Calu3 (cell line): ENCODE measurements at regions not wholly inside any gene's neighbourhood (a gene's known extent, or its start where the extent isn't known, plus 50 kb on each side); places are given as distances from the start of the nearest gene placed in this dataset.

Experiments
- BruUV-seq: library from RNA; stranded (reverse); fragments of 400-500 nt; replicated peaks from 2 replicates; lab custom pipeline; 2021; lab: Mats Ljungman, UMichigan
- CTCF ChIA-PET: fragments of 300-600 bp; sonication (Branson Sonifier 250); formaldehyde crosslinking; loops from one replicate; lab custom pipeline; 2022; ENCODE audit warnings: antibody characterized with exemption; lab: Charles Lee
- DNase-seq: peaks from one replicate; pipeline ENCODE4 v3.0.0; 2022
- H3K27ac Mint-ChIP-seq: one replicate; pipeline ENCODE4 v1.8.0; 2022; ENCODE audit warnings: mixed read lengths; ENCODE audit not compliant: unreplicated experiment
- H3K27me3 Mint-ChIP-seq: one replicate; pipeline ENCODE4 v1.8.0; 2022; ENCODE audit warnings: mixed read lengths; ENCODE audit not compliant: unreplicated experiment
- H3K36me3 Mint-ChIP-seq: one replicate; pipeline ENCODE4 v1.8.0; 2022; ENCODE audit warnings: mild to moderate bottlenecking, moderate library complexity, mixed read lengths; ENCODE audit not compliant: insufficient read depth, unreplicated experiment
- H3K4me1 Mint-ChIP-seq: one replicate; pipeline ENCODE4 v1.8.0; 2022; ENCODE audit warnings: mild to moderate bottlenecking, low read depth, mixed read lengths; ENCODE audit not compliant: unreplicated experiment
- H3K4me3 Mint-ChIP-seq: one replicate; pipeline ENCODE4 v1.8.0; 2022; ENCODE audit warnings: mild to moderate bottlenecking, low read depth, moderate library complexity, mixed read lengths; ENCODE audit not compliant: unreplicated experiment
- H3K9me3 Mint-ChIP-seq: one replicate; pipeline ENCODE4 v1.8.0; 2022; ENCODE audit warnings: low read depth, mixed read lengths; ENCODE audit not compliant: unreplicated experiment
- CTCF ChIP-seq: fragments of 200-600 bp; IDR thresholded peaks from one replicate; pipeline ENCODE4 v1.8.0; 2022; ENCODE audit warnings: antibody characterized with exemption; ENCODE audit not compliant: unreplicated experiment
- intact Hi-C: fragments of 100-400 bp; cut with micrococcal nuclease; formaldehyde crosslinking; loops from one replicate; pipeline ENCODE4 v1.10.0; 2022; ENCODE audit not compliant: unreplicated experiment

- Mint-ChIP-seq H3K4me1 (peaks cover 10% of the 10 kb centered on the region), H3K9me3 (no peaks in the 10 kb centered on the region), H3K4me3 (no peak overlapping the region), H3K36me3 (peaks cover 5% of the 10 kb centered on the region), H3K27ac (no peak overlapping the region), H3K27me3 (no peaks in the 10 kb centered on the region)
- BruUV-seq, result no TSS peak
- intact Hi-C loops, result no loop called here
- TF ChIP-seq CTCF, result no peak
- CTCF ChIA-PET, result no interaction called here
- no peak for DNase-seq
These were observed 415.1 kb upstream of the ADAMTSL1 start for GRCh38 chr9:18058564-18059442.

GRCh38 chr9:18059447-18059846 lies 414.5 kb upstream of the ADAMTSL1 start:
- Mint-ChIP-seq H3K27ac (no peak overlapping the region), H3K4me1 (peaks cover 10% of the 10 kb centered on the region), H3K27me3 (no peaks in the 10 kb centered on the region), H3K36me3 (peaks cover 5% of the 10 kb centered on the region), H3K9me3 (no peaks in the 10 kb centered on the region), H3K4me3 (no peak overlapping the region)
- no peak for DNase-seq
- no TSS peak for BruUV-seq
- CTCF ChIA-PET, result no interaction called here
- intact Hi-C loops, result no loop called here
- TF ChIP-seq CTCF, result no peak

GRCh38 chr9:18060269-18060934 lies 413.6 kb upstream of the ADAMTSL1 start:
- CTCF ChIA-PET, result no interaction called here
- peaks cover 10% of the 10 kb centered on the region for H3K4me1 Mint-ChIP-seq
- no peaks in the 10 kb centered on the region for H3K27me3 Mint-ChIP-seq
- no TSS peak for BruUV-seq
- no peak overlapping the region for H3K27ac Mint-ChIP-seq
- peaks cover 5% of the 10 kb centered on the region for H3K36me3 Mint-ChIP-seq
- no peak for DNase-seq
- peak; percentile 18 for TF ChIP-seq CTCF
- no peak overlapping the region for H3K4me3 Mint-ChIP-seq
- no peaks in the 10 kb centered on the region for H3K9me3 Mint-ChIP-seq
- intact Hi-C loops, result loop anchor here (5.0 to 10.0 kb wide), 2 partner anchors 144 to 248 kb away; no protein-coding TSS in a partner anchor

GRCh38 chr9:18061332-18061731 lies 412.6 kb upstream of the ADAMTSL1 start:
- DNase-seq, result no peak
- H3K4me3 Mint-ChIP-seq, result no peak overlapping the region
- no TSS peak for BruUV-seq
- intact Hi-C loops, result loop anchor here (5.0 to 10.0 kb wide), 2 partner anchors 143 to 249 kb away; no protein-coding TSS in a partner anchor
- peaks cover 10% of the 10 kb centered on the region for H3K4me1 Mint-ChIP-seq
- no peaks in the 10 kb centered on the region for H3K9me3 Mint-ChIP-seq
- no peaks in the 10 kb centered on the region for H3K27me3 Mint-ChIP-seq
- TF ChIP-seq CTCF, result no peak
- CTCF ChIA-PET, result no interaction called here
- H3K36me3 Mint-ChIP-seq, result peaks cover 5% of the 10 kb centered on the region
- no peak overlapping the region for H3K27ac Mint-ChIP-seq
